Smooth muscle cell (in vitro differentiated cells): ENCODE measurements at regions not wholly inside any gene's neighbourhood (a gene's known extent, or its start where the extent isn't known, plus 50 kb on each side); places are given as distances from the start of the nearest gene placed in this dataset.

Experiments used
- DNase-seq: peaks from one replicate; lab custom pipeline; 2025; ENCODE audit not compliant: unreplicated experiment; lab: John Stamatoyannopoulos, UW
- H2AFZ ChIP-seq: fragments of 200-600 bp; sonication (generic); 2 replicates; pipeline ENCODE4 v1.6.0; 2016; ENCODE audit warnings: antibody characterized with exemption, low read depth, mild to moderate bottlenecking
- H3F3A ChIP-seq: fragments of 200-600 bp; sonication (generic); 2 replicates; pipeline ENCODE4 v1.6.0; 2017; ENCODE audit warnings: antibody characterized with exemption, low read depth
- H3K27ac ChIP-seq: fragments of 200-600 bp; sonication (generic); 2 replicates; pipeline ENCODE4 v1.5.1; 2016; ENCODE audit warnings: low read depth, mild to moderate bottlenecking
- H3K27me3 ChIP-seq: fragments of 200-600 bp; sonication (generic); 2 replicates; pipeline ENCODE4 v1.6.1; 2016; ENCODE audit warnings: low read depth, mild to moderate bottlenecking
- H3K36me3 ChIP-seq: fragments of 200-600 bp; sonication (generic); 2 replicates; pipeline ENCODE4 v1.5.1; 2016; ENCODE audit warnings: low read depth
- H3K4me1 ChIP-seq: fragments of 200-600 bp; sonication (generic); 2 replicates; pipeline ENCODE4 v1.5.1; 2016; ENCODE audit warnings: low read depth
- H3K4me2 ChIP-seq: fragments of 200-600 bp; sonication (generic); 2 replicates; pipeline ENCODE4 v1.6.0; 2016; ENCODE audit warnings: mild to moderate bottlenecking
- H3K4me3 ChIP-seq: fragments of 200-600 bp; sonication (generic); 2 replicates; pipeline ENCODE4 v1.5.1; 2016; ENCODE audit warnings: mild to moderate bottlenecking
- H3K79me2 ChIP-seq: fragments of 200-600 bp; sonication (generic); 2 replicates; pipeline ENCODE4 v1.6.0; 2016; ENCODE audit warnings: low read depth, mild to moderate bottlenecking
- H3K9ac ChIP-seq: fragments of 200-600 bp; sonication (generic); 2 replicates; pipeline ENCODE4 v1.6.0; 2016; ENCODE audit warnings: low read depth
- H3K9me3 ChIP-seq: fragments of 200-600 bp; sonication (generic); replicated peaks from 2 replicates; pipeline ENCODE4 v1.5.1; 2016; ENCODE audit warnings: low read depth
- H4K20me1 ChIP-seq: fragments of 200-600 bp; sonication (generic); 2 replicates; pipeline ENCODE4 v1.6.0; 2016; ENCODE audit warnings: low read depth
- WGBS: methylation state at CpG from one replicate; pipeline ENCODE4 v1.1.7; 2016; ENCODE audit warnings: low lambda C conversion rate; 5-methylcytosine and 5-hydroxymethylcytosine counted together
- TF ChIP-seq, protein P1 (sequence below): fragments of 200-600 bp; sonication (generic); IDR thresholded peaks from 2 replicates; pipeline ENCODE4 v1.5.1; 2017; ENCODE audit warnings: borderline replicate concordance, mild to moderate bottlenecking, antibody characterized with exemption; ENCODE audit not compliant: insufficient read depth, poor library complexity, severe bottlenecking

DNA sequence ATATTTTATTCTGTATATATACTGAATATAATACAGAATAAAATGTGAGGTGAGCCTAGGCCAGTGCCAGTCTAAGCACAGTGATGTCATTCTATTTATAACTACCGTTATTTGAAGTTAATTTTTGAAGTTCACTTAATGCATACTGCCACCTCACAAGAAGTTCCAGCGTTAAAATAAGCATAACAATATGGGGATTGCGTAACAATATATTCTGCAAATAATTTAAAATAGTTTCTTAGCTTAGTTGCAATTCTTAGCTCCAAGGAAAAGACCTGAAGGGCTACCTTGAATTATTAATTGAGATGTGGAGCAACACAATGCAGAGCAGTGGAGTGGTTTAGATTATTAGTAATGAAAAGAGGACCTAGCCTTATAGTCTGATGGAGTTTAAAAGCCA lies 390.5 kb upstream of the ROBO1 start:
- no peak overlapping the region for H3K4me2 ChIP-seq
- no peak overlapping the region for H3K27ac ChIP-seq
- no peaks in the 10 kb centered on the region for H4K20me1 ChIP-seq
- TF ChIP-seq, protein P1, sequence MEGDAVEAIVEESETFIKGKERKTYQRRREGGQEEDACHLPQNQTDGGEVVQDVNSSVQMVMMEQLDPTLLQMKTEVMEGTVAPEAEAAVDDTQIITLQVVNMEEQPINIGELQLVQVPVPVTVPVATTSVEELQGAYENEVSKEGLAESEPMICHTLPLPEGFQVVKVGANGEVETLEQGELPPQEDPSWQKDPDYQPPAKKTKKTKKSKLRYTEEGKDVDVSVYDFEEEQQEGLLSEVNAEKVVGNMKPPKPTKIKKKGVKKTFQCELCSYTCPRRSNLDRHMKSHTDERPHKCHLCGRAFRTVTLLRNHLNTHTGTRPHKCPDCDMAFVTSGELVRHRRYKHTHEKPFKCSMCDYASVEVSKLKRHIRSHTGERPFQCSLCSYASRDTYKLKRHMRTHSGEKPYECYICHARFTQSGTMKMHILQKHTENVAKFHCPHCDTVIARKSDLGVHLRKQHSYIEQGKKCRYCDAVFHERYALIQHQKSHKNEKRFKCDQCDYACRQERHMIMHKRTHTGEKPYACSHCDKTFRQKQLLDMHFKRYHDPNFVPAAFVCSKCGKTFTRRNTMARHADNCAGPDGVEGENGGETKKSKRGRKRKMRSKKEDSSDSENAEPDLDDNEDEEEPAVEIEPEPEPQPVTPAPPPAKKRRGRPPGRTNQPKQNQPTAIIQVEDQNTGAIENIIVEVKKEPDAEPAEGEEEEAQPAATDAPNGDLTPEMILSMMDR = no peak
- H3F3A ChIP-seq = no peaks in the 10 kb centered on the region
- no peak overlapping the region for H2AFZ ChIP-seq
- no peaks in the 10 kb centered on the region for H3K36me3 ChIP-seq
- H3K9me3 ChIP-seq = no peaks in the 10 kb centered on the region
- no peak overlapping the region for H3K9ac ChIP-seq
- H3K4me3 ChIP-seq = no peak overlapping the region
- DNase-seq = no peak
- WGBS = 86% methylated on average over 3 of the region's 3 CpGs
- no peaks in the 10 kb centered on the region for H3K79me2 ChIP-seq
- H3K4me1 ChIP-seq = no peaks in the 10 kb centered on the region
- H3K27me3 ChIP-seq = no peaks in the 10 kb centered on the region

DNA sequence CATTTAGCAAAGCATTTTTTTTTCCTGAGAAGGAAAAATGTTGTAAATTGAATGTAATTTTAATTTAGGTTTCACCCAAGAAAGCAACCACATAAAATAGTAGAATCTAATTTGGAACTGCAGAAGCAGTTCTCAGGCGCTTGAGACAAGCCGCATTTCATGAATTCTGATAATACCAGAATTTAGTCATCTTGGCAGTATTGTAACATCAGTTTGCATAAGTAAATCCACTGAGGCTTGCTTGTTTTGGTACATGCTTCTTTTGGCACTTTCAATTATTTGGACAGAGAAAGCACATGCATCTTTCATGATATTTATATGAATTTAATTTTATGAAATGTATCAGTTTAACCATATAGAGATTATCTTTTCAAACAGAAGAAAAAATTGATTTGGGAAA lies 389.7 kb upstream of the ROBO1 start:
- Histone ChIP-seq H3K79me2 (no peaks in the 10 kb centered on the region), H3K4me1 (no peaks in the 10 kb centered on the region), H3K36me3 (no peaks in the 10 kb centered on the region), H2AFZ (no peak overlapping the region), H3K4me2 (no peak overlapping the region), H3K9ac (no peak overlapping the region), H3K27me3 (no peaks in the 10 kb centered on the region), H3F3A (no peaks in the 10 kb centered on the region), H3K27ac (no peak overlapping the region), H3K4me3 (no peak overlapping the region), H4K20me1 (no peaks in the 10 kb centered on the region), H3K9me3 (no peaks in the 10 kb centered on the region)
- TF ChIP-seq, protein P1 = no peak
- no peak for DNase-seq
- 95% methylated on average over 2 of the region's 2 CpGs for WGBS

DNA sequence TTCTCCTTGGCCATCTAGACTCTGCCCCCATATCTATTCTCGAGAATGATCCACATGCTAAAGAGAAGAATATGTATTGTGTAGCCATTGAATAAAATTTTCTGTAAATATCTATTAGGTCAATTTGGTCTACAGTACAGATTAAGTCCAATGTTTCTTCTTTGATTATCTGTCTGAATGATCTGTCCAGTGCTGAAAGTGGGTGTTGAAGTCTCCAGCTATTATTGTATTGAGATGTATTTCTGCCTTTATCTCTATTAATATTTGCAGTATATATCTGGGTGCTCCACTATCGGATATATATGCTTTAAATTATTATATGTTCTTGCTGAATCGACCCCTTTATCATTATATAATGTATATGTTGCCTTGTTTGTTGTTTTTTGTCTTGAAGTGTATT lies 384.9 kb upstream of the ROBO1 start:
- no peak for DNase-seq
- H3K9ac ChIP-seq = no peak overlapping the region
- H3K4me2 ChIP-seq = no peak overlapping the region
- no peak overlapping the region for H3K27ac ChIP-seq
- no peaks in the 10 kb centered on the region for H3K4me1 ChIP-seq
- H3K4me3 ChIP-seq = no peak overlapping the region
- no peaks in the 10 kb centered on the region for H3K9me3 ChIP-seq
- whole genome bisulfite sequencing = 65% methylated on average over 3 of the region's 3 CpGs
- no peak overlapping the region for H2AFZ ChIP-seq
- H4K20me1 ChIP-seq = no peaks in the 10 kb centered on the region
- TF ChIP-seq, protein P1 = no peak
- H3F3A ChIP-seq = no peaks in the 10 kb centered on the region
- no peaks in the 10 kb centered on the region for H3K36me3 ChIP-seq
- H3K27me3 ChIP-seq = no peaks in the 10 kb centered on the region
- no peaks in the 10 kb centered on the region for H3K79me2 ChIP-seq

DNA sequence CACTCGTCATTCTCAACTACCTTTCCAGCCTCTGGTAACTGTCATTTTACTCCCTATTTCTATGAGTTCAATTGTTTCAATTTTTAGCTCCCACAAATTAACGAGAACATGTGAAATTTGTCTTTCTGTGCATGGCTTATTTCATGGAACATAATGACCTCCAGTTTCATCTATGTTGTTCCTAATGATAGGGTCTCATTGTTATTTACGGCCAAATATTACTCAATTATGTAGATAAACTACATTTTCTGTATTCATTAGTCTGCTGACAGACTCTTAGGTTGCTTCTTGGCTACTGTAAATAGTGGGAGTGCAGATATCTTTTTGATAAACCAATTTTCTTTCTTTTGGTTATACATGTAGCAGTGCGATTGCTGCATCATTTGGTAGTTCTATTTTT lies 374.9 kb upstream of the ROBO1 start:
- Histone ChIP-seq H3K27ac (no peak overlapping the region), H4K20me1 (no peaks in the 10 kb centered on the region), H3K4me1 (no peaks in the 10 kb centered on the region), H3K36me3 (no peaks in the 10 kb centered on the region), H3K4me3 (no peak overlapping the region), H3K9ac (no peak overlapping the region), H3K27me3 (no peaks in the 10 kb centered on the region), H3K9me3 (no peaks in the 10 kb centered on the region), H3K4me2 (no peak overlapping the region), H3F3A (no peaks in the 10 kb centered on the region), H2AFZ (no peak overlapping the region), H3K79me2 (no peaks in the 10 kb centered on the region)
- 70% methylated on average over 4 of the region's 4 CpGs for WGBS
- TF ChIP-seq, protein P1 = no peak
- no peak for DNase-seq
